Hepatocyte (in vitro differentiated cells): ENCODE measurements at regions not wholly inside any gene's neighbourhood (a gene's known extent, or its start where the extent isn't known, plus 50 kb on each side); places are given as distances from the start of the nearest gene placed in this dataset.
A peak's percentile ranks its signal among the peaks of the same experiment; 100 is the strongest.

ENCODE experiments used
- DNase-seq: peaks from one replicate; pipeline ENCODE4 v3.0.0-alpha.2; 2016; ENCODE audit warnings: low spot score
- H2AFZ ChIP-seq: fragments of 200-600 bp; sonication (generic); 2 replicates; pipeline ENCODE4 v1.6.0; 2016; ENCODE audit warnings: antibody characterized with exemption, mild to moderate bottlenecking
- H3K27ac ChIP-seq: fragments of 200-600 bp; sonication (generic); 2 replicates; pipeline ENCODE4 v1.5.1; 2016; ENCODE audit warnings: mild to moderate bottlenecking
- H3K27me3 ChIP-seq: fragments of 200-600 bp; sonication (generic); 2 replicates; pipeline ENCODE4 v1.6.1; 2016
- H3K36me3 ChIP-seq: fragments of 200-600 bp; sonication (generic); replicated peaks from 2 replicates; pipeline ENCODE4 v1.5.1; 2016; ENCODE audit warnings: low read depth; ENCODE audit not compliant: insufficient read depth
- H3K4me1 ChIP-seq: fragments of 200-600 bp; sonication (generic); 2 replicates; pipeline ENCODE4 v1.5.1; 2016; ENCODE audit warnings: mild to moderate bottlenecking, moderate library complexity; ENCODE audit not compliant: insufficient read depth
- H3K4me2 ChIP-seq: fragments of 200-600 bp; sonication (generic); 2 replicates; pipeline ENCODE4 v1.6.0; 2016
- H3K4me3 ChIP-seq: fragments of 200-600 bp; sonication (generic); 2 replicates; pipeline ENCODE4 v1.5.1; 2016; ENCODE audit warnings: mild to moderate bottlenecking
- H3K79me2 ChIP-seq: fragments of 200-600 bp; sonication (generic); 2 replicates; pipeline ENCODE4 v1.6.0; 2017; ENCODE audit warnings: mild to moderate bottlenecking
- H3K9me2 ChIP-seq: fragments of 200-600 bp; sonication (generic); replicated peaks from 2 replicates; pipeline ENCODE4 v1.6.0; 2017; ENCODE audit warnings: mild to moderate bottlenecking; ENCODE audit not compliant: insufficient read depth
- H3K9me3 ChIP-seq: fragments of 200-600 bp; sonication (generic); 2 replicates; pipeline ENCODE4 v1.5.1; 2016; ENCODE audit warnings: low read depth, mild to moderate bottlenecking
- H4K20me1 ChIP-seq: fragments of 200-600 bp; sonication (generic); 2 replicates; pipeline ENCODE4 v1.6.0; 2016; ENCODE audit warnings: mild to moderate bottlenecking; ENCODE audit not compliant: insufficient read depth, poor library complexity, severe bottlenecking
- EZH2 ChIP-seq: fragments of 200-600 bp; sonication (generic); IDR thresholded peaks from 2 replicates; pipeline ENCODE4 v1.6.1; 2016; ENCODE audit warnings: antibody characterized with exemption, mild to moderate bottlenecking, borderline replicate concordance
- EZH2phosphoT487 ChIP-seq: fragments of 200-600 bp; sonication (generic); IDR thresholded peaks from one replicate; pipeline ENCODE4 v1.6.1; 2018; ENCODE audit warnings: antibody characterized with exemption, mild to moderate bottlenecking, low read depth, moderate library complexity; ENCODE audit not compliant: unreplicated experiment, severe bottlenecking
- WGBS: methylation state at CpG from one replicate; pipeline ENCODE4 v1.1.6; 2016; ENCODE audit warnings: low lambda C conversion rate; ENCODE audit errors: missing lambda C conversion rate; 5-methylcytosine and 5-hydroxymethylcytosine counted together
- TF ChIP-seq, protein P1 (sequence below): fragments of 200-600 bp; sonication (generic); IDR thresholded peaks from 2 replicates; pipeline ENCODE4 v1.5.1; 2016; ENCODE audit warnings: antibody characterized with exemption, mild to moderate bottlenecking; ENCODE audit not compliant: poor library complexity

DNA sequence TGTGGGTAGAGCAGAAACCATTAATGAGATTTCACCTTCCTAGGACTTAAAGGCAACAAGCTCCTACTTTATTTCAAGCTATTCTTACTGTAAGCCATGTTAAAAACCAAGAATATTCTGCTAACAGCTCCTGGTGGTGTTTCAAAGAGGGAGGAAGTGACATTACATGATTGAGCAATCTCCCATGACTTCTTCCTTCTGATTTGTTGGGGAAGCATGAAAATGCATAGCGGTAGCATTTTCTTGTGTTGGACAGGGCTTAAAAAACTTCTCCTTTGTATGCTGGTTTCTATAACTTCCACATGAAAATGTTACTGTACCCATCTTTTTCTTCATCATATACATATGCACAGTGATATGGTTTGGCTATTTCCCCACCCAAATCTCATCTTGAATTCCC, 297.0 kb upstream of the SNX7 start:
- Histone ChIP-seq H3K4me1 (no peaks in the 10 kb centered on the region), H3K4me3 (no peak overlapping the region), H3K36me3 (no peaks in the 10 kb centered on the region), H3K27me3 (no peaks in the 10 kb centered on the region), H3K9me3 (no peaks in the 10 kb centered on the region), H3K4me2 (no peak overlapping the region), H3K27ac (no peak overlapping the region), H3K79me2 (no peaks in the 10 kb centered on the region), H4K20me1 (no peaks in the 10 kb centered on the region), H3K9me2 (no peaks in the 10 kb centered on the region), H2AFZ (no peak overlapping the region)
- TF ChIP-seq, protein P1, sequence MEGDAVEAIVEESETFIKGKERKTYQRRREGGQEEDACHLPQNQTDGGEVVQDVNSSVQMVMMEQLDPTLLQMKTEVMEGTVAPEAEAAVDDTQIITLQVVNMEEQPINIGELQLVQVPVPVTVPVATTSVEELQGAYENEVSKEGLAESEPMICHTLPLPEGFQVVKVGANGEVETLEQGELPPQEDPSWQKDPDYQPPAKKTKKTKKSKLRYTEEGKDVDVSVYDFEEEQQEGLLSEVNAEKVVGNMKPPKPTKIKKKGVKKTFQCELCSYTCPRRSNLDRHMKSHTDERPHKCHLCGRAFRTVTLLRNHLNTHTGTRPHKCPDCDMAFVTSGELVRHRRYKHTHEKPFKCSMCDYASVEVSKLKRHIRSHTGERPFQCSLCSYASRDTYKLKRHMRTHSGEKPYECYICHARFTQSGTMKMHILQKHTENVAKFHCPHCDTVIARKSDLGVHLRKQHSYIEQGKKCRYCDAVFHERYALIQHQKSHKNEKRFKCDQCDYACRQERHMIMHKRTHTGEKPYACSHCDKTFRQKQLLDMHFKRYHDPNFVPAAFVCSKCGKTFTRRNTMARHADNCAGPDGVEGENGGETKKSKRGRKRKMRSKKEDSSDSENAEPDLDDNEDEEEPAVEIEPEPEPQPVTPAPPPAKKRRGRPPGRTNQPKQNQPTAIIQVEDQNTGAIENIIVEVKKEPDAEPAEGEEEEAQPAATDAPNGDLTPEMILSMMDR: no peak
- no peak for TF ChIP-seq EZH2phosphoT487
- 96% methylated on average over 1 of the region's 1 CpG for WGBS
- no peak for DNase-seq

DNA sequence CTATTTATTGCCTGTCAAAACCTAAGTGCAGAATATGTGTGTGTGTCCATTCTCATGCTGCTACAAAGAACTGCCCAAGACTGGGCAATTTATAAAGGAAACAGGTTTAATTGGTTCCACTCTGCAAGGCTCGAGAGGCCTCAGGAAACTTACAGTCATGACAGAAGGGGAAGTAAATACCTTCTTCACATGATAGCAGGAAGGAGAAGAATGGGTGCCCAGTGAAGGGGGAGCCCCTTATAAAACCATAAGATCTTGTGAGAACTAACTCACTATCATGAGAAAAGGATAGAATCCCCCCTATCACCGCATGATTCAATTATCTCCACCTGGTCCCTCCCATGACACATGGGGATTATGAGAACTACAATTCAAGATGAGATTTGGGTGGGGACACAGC, 300.7 kb upstream of the SNX7 start:
- Histone ChIP-seq H3K27me3 (no peaks in the 10 kb centered on the region), H2AFZ (no peak overlapping the region), H3K36me3 (no peaks in the 10 kb centered on the region), H4K20me1 (no peaks in the 10 kb centered on the region), H3K9me2 (no peaks in the 10 kb centered on the region), H3K79me2 (no peaks in the 10 kb centered on the region), H3K27ac (no peak overlapping the region), H3K4me3 (no peak overlapping the region), H3K9me3 (no peaks in the 10 kb centered on the region), H3K4me2 (no peak overlapping the region), H3K4me1 (no peaks in the 10 kb centered on the region)
- TF ChIP-seq, protein P1: no peak
- no peak for TF ChIP-seq EZH2
- TF ChIP-seq EZH2phosphoT487: no peak
- DNase-seq: no peak
- WGBS: 86% methylated on average over 2 of the region's 2 CpGs

DNA sequence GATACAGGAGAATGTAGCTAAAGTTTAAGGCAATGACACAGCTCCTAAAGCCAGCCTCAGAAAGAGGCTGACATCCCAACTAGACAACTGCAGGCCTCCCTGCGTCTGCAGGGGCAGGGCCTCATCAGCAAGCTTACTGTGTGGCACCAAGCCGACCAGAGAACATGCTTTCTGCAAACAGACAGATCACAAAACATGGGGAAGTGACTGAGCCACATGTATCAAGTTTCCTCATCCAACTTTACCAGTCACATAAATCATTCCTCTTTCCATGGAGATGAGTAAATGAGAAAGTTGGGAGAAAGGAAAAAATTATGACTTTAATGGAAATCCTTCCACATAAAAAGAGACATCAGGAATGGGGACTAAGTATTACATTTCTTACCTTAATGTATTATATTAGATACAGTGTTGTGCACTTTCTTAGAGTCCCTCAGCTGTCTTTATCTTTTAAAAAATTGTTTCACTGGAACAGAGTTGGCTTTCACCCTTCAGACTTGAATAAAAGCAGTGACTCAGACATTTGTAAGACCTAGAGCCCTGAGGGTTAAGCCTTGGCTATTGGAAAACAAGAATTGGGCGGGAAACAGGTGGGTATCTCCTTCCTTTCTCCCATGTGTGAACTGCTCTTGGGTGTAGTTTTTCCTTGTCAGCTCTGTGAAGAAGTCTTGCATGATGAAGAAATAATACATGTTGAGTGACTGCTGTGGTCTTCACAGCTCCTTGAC, 305.7 kb upstream of the SNX7 start:
- Histone ChIP-seq H3K27ac (no peak overlapping the region), H3K27me3 (no peaks in the 10 kb centered on the region), H3K9me3 (no peaks in the 10 kb centered on the region), H3K79me2 (no peaks in the 10 kb centered on the region), H3K4me1 (no peaks in the 10 kb centered on the region), H4K20me1 (no peaks in the 10 kb centered on the region), H3K36me3 (no peaks in the 10 kb centered on the region), H3K4me2 (no peak overlapping the region), H3K9me2 (no peaks in the 10 kb centered on the region), H3K4me3 (no peak overlapping the region), H2AFZ (peak overlapping the region; percentile 7)
- TF ChIP-seq EZH2phosphoT487 (no peak), EZH2 (no peak)
- TF ChIP-seq, protein P1: no peak
- WGBS: 54% methylated on average over 3 of the region's 3 CpGs
- peak; percentile 5 for DNase-seq
